ACHN (cell line): ENCODE measurements at regions not wholly inside any gene's neighbourhood (a gene's known extent, or its start where the extent isn't known, plus 50 kb on each side); places are given as distances from the start of the nearest gene placed in this dataset.

Experiments
- DNase-seq: peaks from one replicate; pipeline ENCODE4 v3.0.0-alpha.2; 2015
- in situ Hi-C: cut with HindIII; loops from 2 replicates; pipeline ENCODE4 v1.10.0; 2017; ENCODE audit warnings: low sequenced_read_pairs, low pct_ligation_motif_present, low pct_unique_long_range_greater_than_20kb

GRCh38 chr10:10318856-10319255 lies 698.8 kb upstream of the CELF2 start:
- in situ Hi-C loops = no loop called here
- DNase-seq = no peak

GRCh38 chr10:10320956-10321355 lies 696.7 kb upstream of the CELF2 start:
- in situ Hi-C loops = no loop called here
- no peak for DNase-seq

GRCh38 chr10:10326116-10326515 lies 691.6 kb upstream of the CELF2 start:
- no peak for DNase-seq
- in situ Hi-C loops = no loop called here

GRCh38 chr10:10327934-10328333 lies 689.7 kb upstream of the CELF2 start:
- in situ Hi-C loops = no loop called here
- DNase-seq = no peak

- DNase-seq = no peak
- in situ Hi-C loops = no loop called here
Measured at GRCh38 chr10:10330418-10330817, 687.3 kb upstream of the CELF2 start.

GRCh38 chr10:10332786-10333185 lies 684.9 kb upstream of the CELF2 start:
- in situ Hi-C loops = no loop called here

GRCh38 chr10:10333622-10334021 lies 684.0 kb upstream of the CELF2 start:
- DNase-seq = no peak
- in situ Hi-C loops = no loop called here

More at GRCh38 chr10:10332786-10333185, 684.9 kb upstream of the CELF2 start:
- no peak for DNase-seq

- in situ Hi-C loops = no loop called here
- no peak for DNase-seq
Measured at GRCh38 chr10:10338339-10338738, 679.3 kb upstream of the CELF2 start.

- in situ Hi-C loops = no loop called here
- DNase-seq = no peak
Measured at GRCh38 chr10:10346390-10347150, 671.1 kb upstream of the CELF2 start.

GRCh38 chr10:10350050-10350449 lies 667.6 kb upstream of the CELF2 start:
- in situ Hi-C loops = no loop called here
- DNase-seq = no peak

- DNase-seq = no peak
- in situ Hi-C loops = no loop called here
Measured at GRCh38 chr10:10351451-10351850, 666.2 kb upstream of the CELF2 start.

- in situ Hi-C loops = no loop called here
- DNase-seq = no peak
Measured at GRCh38 chr10:10353326-10353868, 664.3 kb upstream of the CELF2 start.

GRCh38 chr10:10359263-10359662 lies 658.4 kb upstream of the CELF2 start:
- DNase-seq = no peak
- in situ Hi-C loops = no loop called here

GRCh38 chr10:10361301-10361885 lies 656.3 kb upstream of the CELF2 start:
- DNase-seq = no peak
- in situ Hi-C loops = no loop called here

- DNase-seq = no peak
- in situ Hi-C loops = no loop called here
Measured at GRCh38 chr10:10362800-10363199, 654.9 kb upstream of the CELF2 start.

GRCh38 chr10:10363217-10363616 lies 654.5 kb upstream of the CELF2 start:
- no peak for DNase-seq
- in situ Hi-C loops = no loop called here

GRCh38 chr10:10364902-10365301 lies 652.8 kb upstream of the CELF2 start:
- in situ Hi-C loops = no loop called here
- no peak for DNase-seq

GRCh38 chr10:10365676-10366075 lies 652.0 kb upstream of the CELF2 start:
- DNase-seq = no peak
- in situ Hi-C loops = no loop called here

- in situ Hi-C loops = no loop called here
- DNase-seq = no peak
Measured at GRCh38 chr10:10366836-10367235, 650.8 kb upstream of the CELF2 start.

- no peak for DNase-seq
Measured at GRCh38 chr10:10367264-10367663, 650.4 kb upstream of the CELF2 start.

More at GRCh38 chr10:10367264-10367663, 650.4 kb upstream of the CELF2 start:
- in situ Hi-C loops = no loop called here
